ENCODE measurements at regions not wholly inside any gene's neighbourhood (a gene's known extent, or its start where the extent isn't known, plus 50 kb on each side); places are given as distances from the start of the nearest gene placed in this dataset.

DNA sequence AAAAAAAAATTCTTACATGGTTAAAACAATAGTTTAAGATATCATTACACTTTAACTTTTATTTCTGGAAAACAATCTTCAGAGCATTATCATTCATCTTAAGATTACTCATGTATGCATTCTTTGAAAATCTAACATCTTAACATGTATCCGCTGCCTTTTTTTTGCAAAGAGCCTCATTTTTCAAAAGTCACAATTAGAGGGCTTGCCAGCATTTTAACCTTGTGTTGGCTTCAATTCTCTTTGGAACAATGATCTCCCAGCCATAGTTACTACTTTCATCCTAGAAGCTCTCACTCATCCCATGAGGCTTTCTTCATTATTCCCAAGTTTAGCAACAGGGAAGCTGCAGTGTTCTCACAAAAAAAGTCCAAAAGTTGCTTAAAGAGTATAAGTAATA lies 330.8 kb downstream of the BCKDHB start:
- H3K27me3 ChIP-seq, result no peaks in the 10 kb centered on the region
- H3K4me3 ChIP-seq (ENCODE audit: low read depth, low read length), result no peak overlapping the region
- no peaks in the 10 kb centered on the region; the same call in 1 of the 2 replicates for H3K4me1 ChIP-seq
- TF ChIP-seq, protein P1, sequence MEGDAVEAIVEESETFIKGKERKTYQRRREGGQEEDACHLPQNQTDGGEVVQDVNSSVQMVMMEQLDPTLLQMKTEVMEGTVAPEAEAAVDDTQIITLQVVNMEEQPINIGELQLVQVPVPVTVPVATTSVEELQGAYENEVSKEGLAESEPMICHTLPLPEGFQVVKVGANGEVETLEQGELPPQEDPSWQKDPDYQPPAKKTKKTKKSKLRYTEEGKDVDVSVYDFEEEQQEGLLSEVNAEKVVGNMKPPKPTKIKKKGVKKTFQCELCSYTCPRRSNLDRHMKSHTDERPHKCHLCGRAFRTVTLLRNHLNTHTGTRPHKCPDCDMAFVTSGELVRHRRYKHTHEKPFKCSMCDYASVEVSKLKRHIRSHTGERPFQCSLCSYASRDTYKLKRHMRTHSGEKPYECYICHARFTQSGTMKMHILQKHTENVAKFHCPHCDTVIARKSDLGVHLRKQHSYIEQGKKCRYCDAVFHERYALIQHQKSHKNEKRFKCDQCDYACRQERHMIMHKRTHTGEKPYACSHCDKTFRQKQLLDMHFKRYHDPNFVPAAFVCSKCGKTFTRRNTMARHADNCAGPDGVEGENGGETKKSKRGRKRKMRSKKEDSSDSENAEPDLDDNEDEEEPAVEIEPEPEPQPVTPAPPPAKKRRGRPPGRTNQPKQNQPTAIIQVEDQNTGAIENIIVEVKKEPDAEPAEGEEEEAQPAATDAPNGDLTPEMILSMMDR (IDR thresholded peaks at IDR 0.05; ENCODE audit: low read depth, low read length), result no peak
- H3K9me3 ChIP-seq, result no peaks in the 10 kb centered on the region
- no peaks in the 10 kb centered on the region for H3K36me3 ChIP-seq
- DNase-seq, result no peak

- no peak overlapping the region for H3K4me3 ChIP-seq (ENCODE audit: low read depth, low read length)
- no peak for DNase-seq
- TF ChIP-seq, protein P1 (IDR thresholded peaks at IDR 0.05; ENCODE audit: low read depth, low read length), result no peak
- H3K9me3 ChIP-seq, result no peaks in the 10 kb centered on the region
- H3K27me3 ChIP-seq, result no peaks in the 10 kb centered on the region
- no peaks in the 10 kb centered on the region for H3K36me3 ChIP-seq
- no peaks in the 10 kb centered on the region; the same call in 1 of the 2 replicates for H3K4me1 ChIP-seq
These were observed 330.2 kb downstream of the BCKDHB start for GRCh38 chr6:80436663-80437062.

DNA sequence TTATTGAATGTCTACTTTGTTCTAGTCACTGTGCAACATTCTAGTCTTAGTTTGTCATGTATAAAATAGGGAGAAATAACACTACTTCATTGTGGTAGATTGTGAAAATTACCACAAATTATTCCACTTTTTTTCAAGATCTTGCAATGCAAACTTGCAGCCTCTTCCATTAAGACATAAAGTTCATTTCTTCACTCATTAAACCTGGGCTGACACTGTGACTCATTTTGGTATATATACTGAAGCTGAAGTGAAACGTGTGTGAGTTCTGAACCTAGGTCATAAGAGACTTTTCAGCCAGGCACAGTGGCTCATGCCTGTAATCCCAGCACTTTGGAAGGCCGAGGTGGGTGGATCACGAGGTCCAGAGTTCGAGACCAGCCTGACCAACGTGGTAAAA lies 329.0 kb downstream of the BCKDHB start:
- H3K36me3 ChIP-seq, result no peaks in the 10 kb centered on the region
- no peak overlapping the region for H3K4me3 ChIP-seq (ENCODE audit: low read depth, low read length)
- no peaks in the 10 kb centered on the region for H3K9me3 ChIP-seq
- TF ChIP-seq, protein P1 (IDR thresholded peaks at IDR 0.05; ENCODE audit: low read depth, low read length), result no peak
- H3K4me1 ChIP-seq, result no peaks in the 10 kb centered on the region; the same call in 1 of the 2 replicates
- DNase-seq, result no peak
- H3K27me3 ChIP-seq, result no peaks in the 10 kb centered on the region

DNA sequence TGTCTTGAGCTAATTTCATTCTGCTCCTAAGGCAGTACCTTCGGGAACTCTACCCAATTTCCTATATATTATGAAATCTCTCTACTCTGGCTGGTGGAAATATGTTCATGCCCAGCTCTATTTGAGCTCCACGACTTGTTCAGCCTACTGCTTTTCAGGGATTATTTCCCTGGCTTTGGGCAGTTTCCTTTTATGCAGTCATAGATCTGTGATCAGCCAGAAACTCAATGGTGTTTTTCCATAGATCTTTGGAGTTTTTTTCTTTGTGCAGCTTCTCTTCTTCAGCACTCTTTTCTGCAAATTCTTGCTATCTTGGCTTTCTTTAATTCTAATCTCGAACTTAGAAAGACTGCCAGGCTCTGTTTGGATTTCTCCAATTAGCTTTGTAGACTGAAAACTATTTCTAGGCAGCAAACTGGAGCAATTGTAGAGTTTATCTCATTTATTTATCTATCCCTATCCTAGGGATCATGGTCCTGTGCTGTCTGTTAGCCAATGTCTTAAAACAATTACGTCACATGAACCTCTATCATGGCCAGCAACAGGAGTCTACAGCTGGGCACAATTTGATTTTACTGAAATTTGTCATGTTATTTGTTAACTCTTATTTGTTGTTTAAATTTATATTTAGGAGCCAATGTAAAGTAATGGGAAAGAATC lies 328.4 kb downstream of the BCKDHB start:
- Histone ChIP-seq H3K36me3 (no peaks in the 10 kb centered on the region), H3K9me3 (no peaks in the 10 kb centered on the region), H3K4me3 (ENCODE audit: low read depth, low read length) (no peak overlapping the region), H3K27me3 (no peaks in the 10 kb centered on the region), H3K4me1 (no peaks in the 10 kb centered on the region; the same call in 1 of the 2 replicates)
- no peak for DNase-seq
- TF ChIP-seq, protein P1 (IDR thresholded peaks at IDR 0.05; ENCODE audit: low read depth, low read length), result no peak

- Histone ChIP-seq H3K4me1 (no peaks in the 10 kb centered on the region), H3K36me3 (no peaks in the 10 kb centered on the region), H3K9me3 (no peaks in the 10 kb centered on the region), H3K4me3 (ENCODE audit: low read depth, low read length) (no peak overlapping the region), H3K27me3 (no peaks in the 10 kb centered on the region)
- TF ChIP-seq, protein P1 (IDR thresholded peaks at IDR 0.05; ENCODE audit: low read depth, low read length), result no peak
- no peak for DNase-seq
These were observed 327.2 kb downstream of the BCKDHB start for GRCh38 chr6:80433673-80434025.

DNA sequence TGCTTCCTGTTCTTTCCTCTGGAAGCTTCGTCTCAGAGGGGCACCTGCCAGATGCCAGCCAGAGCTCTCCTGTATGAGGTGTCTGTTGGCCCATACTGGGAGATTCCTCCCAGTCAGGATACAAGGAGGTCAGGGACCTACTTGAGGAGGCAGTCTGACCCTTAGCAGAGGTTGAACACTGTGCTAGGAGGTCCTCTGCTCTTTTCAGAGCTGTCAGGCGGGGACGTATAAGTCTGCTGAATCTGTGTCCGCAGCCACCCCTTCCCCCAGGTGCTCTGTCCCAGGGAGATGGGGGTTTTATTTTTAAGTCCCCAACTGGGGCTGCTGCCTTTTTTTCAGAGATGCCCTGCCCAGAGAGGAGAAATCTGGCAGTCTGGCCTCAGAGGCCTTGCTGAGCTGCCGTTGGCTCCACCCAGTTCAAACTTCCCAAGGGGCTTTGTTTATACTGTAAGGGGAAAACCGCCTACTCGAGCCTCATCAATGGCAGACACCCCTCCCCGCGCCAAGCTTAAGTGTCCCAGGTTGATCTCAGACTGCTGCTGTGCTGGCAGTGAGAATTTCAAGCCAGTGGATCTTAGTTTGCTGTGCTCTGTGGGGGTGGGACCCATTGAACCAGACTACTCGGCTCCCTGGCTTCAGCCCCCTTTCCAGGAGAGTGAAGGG lies 326.7 kb downstream of the BCKDHB start:
- no peak for DNase-seq
- TF ChIP-seq, protein P1 (IDR thresholded peaks at IDR 0.05; ENCODE audit: low read depth, low read length), result no peak

More for the DNA sequence above, 326.7 kb downstream of the BCKDHB start:
- Histone ChIP-seq H3K9me3 (no peaks in the 10 kb centered on the region), H3K36me3 (no peaks in the 10 kb centered on the region), H3K4me1 (no peaks in the 10 kb centered on the region), H3K4me3 (ENCODE audit: low read depth, low read length) (no peak overlapping the region), H3K27me3 (no peaks in the 10 kb centered on the region)
